ENCODE measurements at regions not wholly inside any gene's neighbourhood (a gene's known extent, or its start where the extent isn't known, plus 50 kb on each side); places are given as distances from the start of the nearest gene placed in this dataset.

GRCh38 chr2:65813631-65814173 lies 381.3 kb upstream of the SPRED2 start:
- DNase-seq (ENCODE audit: low spot score), result no peak
- H3K36me3 ChIP-seq, result no peaks in the 10 kb centered on the region
- no peak for ATAC-seq (ENCODE audit: insufficient number of reproducible peaks, low FRiP score, low read depth)
- no peaks in the 10 kb centered on the region for H3K4me1 ChIP-seq (ENCODE audit: control insufficient read depth in 1 of 2, low read depth in 2 of 2)
- no peak overlapping the region for H3K27ac ChIP-seq
- no peak overlapping the region for H3K4me3 ChIP-seq
- no peaks in the 10 kb centered on the region for H3K27me3 ChIP-seq (replicated peaks; ENCODE audit: insufficient read depth)
- no peak for TF ChIP-seq CTCF (IDR thresholded peaks at IDR 0.05)
- H3K9me3 ChIP-seq, result no peaks in the 10 kb centered on the region

GRCh38 chr2:65812887-65813286 lies 380.5 kb upstream of the SPRED2 start:
- H3K9me3 ChIP-seq, result peaks cover 2% of the 10 kb centered on the region
- no peaks in the 10 kb centered on the region for H3K36me3 ChIP-seq
- ATAC-seq (ENCODE audit: insufficient number of reproducible peaks, low FRiP score, low read depth) (no peak), DNase-seq (ENCODE audit: low spot score) (no peak)
- no peak overlapping the region for H3K4me3 ChIP-seq
- no peaks in the 10 kb centered on the region for H3K27me3 ChIP-seq (replicated peaks; ENCODE audit: insufficient read depth)
- TF ChIP-seq CTCF (IDR thresholded peaks at IDR 0.05), result no peak
- H3K27ac ChIP-seq, result no peak overlapping the region
- H3K4me1 ChIP-seq (ENCODE audit: control insufficient read depth in 1 of 2, low read depth in 2 of 2), result no peaks in the 10 kb centered on the region

GRCh38 chr2:65807942-65808341 lies 375.5 kb upstream of the SPRED2 start:
- Histone ChIP-seq H3K4me1 (ENCODE audit: control insufficient read depth in 1 of 2, low read depth in 2 of 2) (no peaks in the 10 kb centered on the region), H3K4me3 (no peak overlapping the region), H3K27ac (no peak overlapping the region), H3K27me3 (replicated peaks; ENCODE audit: insufficient read depth) (no peaks in the 10 kb centered on the region), H3K9me3 (peaks cover 5% of the 10 kb centered on the region), H3K36me3 (no peaks in the 10 kb centered on the region)
- no peak for ATAC-seq (ENCODE audit: insufficient number of reproducible peaks, low FRiP score, low read depth)
- no peak for DNase-seq (ENCODE audit: low spot score)
- no peak for TF ChIP-seq CTCF (IDR thresholded peaks at IDR 0.05)

- no peak overlapping the region for H3K27ac ChIP-seq
- no peak for DNase-seq (ENCODE audit: low spot score)
- H3K27me3 ChIP-seq (replicated peaks; ENCODE audit: insufficient read depth), result no peaks in the 10 kb centered on the region
- no peak for ATAC-seq (ENCODE audit: insufficient number of reproducible peaks, low FRiP score, low read depth)
- no peak for TF ChIP-seq CTCF (IDR thresholded peaks at IDR 0.05)
- H3K4me3 ChIP-seq, result no peak overlapping the region
- peaks cover 5% of the 10 kb centered on the region for H3K9me3 ChIP-seq
- H3K4me1 ChIP-seq (ENCODE audit: control insufficient read depth in 1 of 2, low read depth in 2 of 2), result no peaks in the 10 kb centered on the region
- no peaks in the 10 kb centered on the region for H3K36me3 ChIP-seq
These were observed 372.4 kb upstream of the SPRED2 start for GRCh38 chr2:65804777-65805176.

GRCh38 chr2:65802298-65802942 lies 370.0 kb upstream of the SPRED2 start:
- no peaks in the 10 kb centered on the region for H3K9me3 ChIP-seq
- H3K27ac ChIP-seq, result no peak overlapping the region
- no peak overlapping the region for H3K4me3 ChIP-seq
- ATAC-seq (ENCODE audit: insufficient number of reproducible peaks, low FRiP score, low read depth), result no peak
- no peaks in the 10 kb centered on the region for H3K36me3 ChIP-seq
- H3K4me1 ChIP-seq (ENCODE audit: control insufficient read depth in 1 of 2, low read depth in 2 of 2), result no peaks in the 10 kb centered on the region
- TF ChIP-seq CTCF (IDR thresholded peaks at IDR 0.05), result no peak
- no peaks in the 10 kb centered on the region for H3K27me3 ChIP-seq (replicated peaks; ENCODE audit: insufficient read depth)
- no peak for DNase-seq (ENCODE audit: low spot score)
